GM13977 (cell line): ENCODE measurements at regions not wholly inside any gene's neighbourhood (a gene's known extent, or its start where the extent isn't known, plus 50 kb on each side); places are given as distances from the start of the nearest gene placed in this dataset.

Source experiments
- DNase-seq: peaks from one replicate; pipeline ENCODE4 v3.0.0; 2012; ENCODE audit warnings: low spot score
- in situ Hi-C: fragments of 300-500 bp; cut with MboI; formaldehyde crosslinking; loops from one replicate; pipeline ENCODE4 v1.12.0; 2022; ENCODE audit warnings: low sequenced_read_pairs, low pct_unique_long_range_greater_than_20kb, mixed read lengths, inconsistent platforms; ENCODE audit not compliant: unreplicated experiment
- TF ChIP-seq, protein P1 (sequence below): IDR thresholded peaks from 2 replicates; pipeline ENCODE4 v1.5.1; 2012; ENCODE audit warnings: mild to moderate bottlenecking, control low read depth; ENCODE audit not compliant: insufficient read depth; ENCODE audit errors: extremely low read depth, missing control alignments

GRCh38 chr20:57877995-57878394, 168.2 kb upstream of the PMEPA1 start:
- TF ChIP-seq, protein P1, sequence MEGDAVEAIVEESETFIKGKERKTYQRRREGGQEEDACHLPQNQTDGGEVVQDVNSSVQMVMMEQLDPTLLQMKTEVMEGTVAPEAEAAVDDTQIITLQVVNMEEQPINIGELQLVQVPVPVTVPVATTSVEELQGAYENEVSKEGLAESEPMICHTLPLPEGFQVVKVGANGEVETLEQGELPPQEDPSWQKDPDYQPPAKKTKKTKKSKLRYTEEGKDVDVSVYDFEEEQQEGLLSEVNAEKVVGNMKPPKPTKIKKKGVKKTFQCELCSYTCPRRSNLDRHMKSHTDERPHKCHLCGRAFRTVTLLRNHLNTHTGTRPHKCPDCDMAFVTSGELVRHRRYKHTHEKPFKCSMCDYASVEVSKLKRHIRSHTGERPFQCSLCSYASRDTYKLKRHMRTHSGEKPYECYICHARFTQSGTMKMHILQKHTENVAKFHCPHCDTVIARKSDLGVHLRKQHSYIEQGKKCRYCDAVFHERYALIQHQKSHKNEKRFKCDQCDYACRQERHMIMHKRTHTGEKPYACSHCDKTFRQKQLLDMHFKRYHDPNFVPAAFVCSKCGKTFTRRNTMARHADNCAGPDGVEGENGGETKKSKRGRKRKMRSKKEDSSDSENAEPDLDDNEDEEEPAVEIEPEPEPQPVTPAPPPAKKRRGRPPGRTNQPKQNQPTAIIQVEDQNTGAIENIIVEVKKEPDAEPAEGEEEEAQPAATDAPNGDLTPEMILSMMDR, result no peak
- no peak for DNase-seq
- in situ Hi-C loops, result no loop called here

DNA sequence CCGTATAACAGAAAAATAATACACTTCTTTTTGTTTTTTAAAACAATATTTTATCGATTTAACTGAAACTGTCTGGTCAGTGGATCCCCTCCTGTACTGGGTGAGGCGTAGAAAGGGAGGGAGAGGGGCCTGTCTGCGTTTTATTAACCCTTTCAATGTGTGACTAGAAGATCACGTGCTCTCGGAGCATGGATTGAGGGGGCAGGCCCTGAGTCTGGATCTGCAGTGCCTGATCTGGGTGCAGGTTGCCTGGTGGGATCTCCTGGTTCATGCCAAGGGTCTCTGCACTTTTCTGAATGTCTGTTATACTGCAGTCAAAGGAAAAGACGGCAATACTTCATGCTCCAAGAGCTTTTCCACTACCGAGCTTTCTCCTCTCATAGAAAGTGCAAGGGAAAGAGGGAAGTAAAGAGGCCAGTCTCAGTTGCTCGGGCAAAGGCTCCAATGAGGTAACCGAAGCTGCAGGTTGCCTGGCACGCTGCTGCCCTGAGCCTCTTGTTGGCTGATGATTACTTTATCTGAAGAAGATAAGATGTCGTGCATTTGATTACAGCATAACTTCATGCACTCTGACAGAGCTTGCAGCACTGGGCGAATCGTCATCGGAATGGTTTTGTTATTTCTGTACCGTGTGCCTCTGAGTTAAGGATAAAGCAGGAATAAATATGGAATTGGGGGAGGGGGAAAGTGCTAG, 167.5 kb upstream of the PMEPA1 start:
- no peak for DNase-seq
- in situ Hi-C loops, result no loop called here
- TF ChIP-seq, protein P1, result no peak

DNA sequence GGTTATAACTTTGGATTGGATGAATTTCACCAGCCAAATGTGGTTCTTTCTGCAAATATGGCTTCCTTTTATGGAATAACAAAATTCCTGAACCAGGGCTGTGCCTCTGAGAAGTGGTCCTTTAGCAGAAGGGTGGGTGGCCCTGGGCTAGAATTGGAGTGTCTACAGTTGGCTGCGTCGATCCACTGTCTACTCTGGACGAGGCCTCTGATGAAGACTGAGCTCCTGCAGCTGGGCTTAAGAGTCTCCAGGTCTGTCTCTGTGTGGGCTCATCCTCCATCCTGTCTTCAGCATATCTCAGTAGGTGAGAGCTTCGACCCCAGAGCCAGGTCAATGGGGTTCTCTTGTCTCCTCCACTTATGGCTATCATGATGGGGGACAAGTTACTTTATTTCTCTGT, 166.3 kb upstream of the PMEPA1 start:
- DNase-seq, result no peak
- in situ Hi-C loops, result no loop called here
- TF ChIP-seq, protein P1, result no peak

DNA sequence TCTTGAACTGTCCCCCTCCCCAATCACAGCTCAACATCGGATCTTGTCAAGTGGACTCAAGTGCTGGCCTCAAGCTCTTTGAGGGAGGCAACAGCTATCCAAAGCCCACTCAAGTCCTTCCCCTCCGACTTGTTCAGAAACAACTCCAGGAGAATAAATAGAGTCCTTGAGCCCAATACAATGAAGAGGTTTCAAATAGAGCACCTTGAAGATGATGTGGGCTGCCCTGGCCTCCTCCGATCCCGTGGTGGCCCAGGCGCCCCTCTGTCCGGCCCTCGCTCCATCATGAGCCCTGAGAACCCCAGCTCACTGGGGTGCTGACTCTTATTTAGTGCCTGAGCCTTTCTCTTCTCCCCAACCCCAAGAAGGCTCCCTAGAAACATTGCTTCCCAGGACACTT, 164.3 kb upstream of the PMEPA1 start:
- TF ChIP-seq, protein P1, result no peak
- no peak for DNase-seq
- in situ Hi-C loops, result no loop called here

- DNase-seq, result no peak
- TF ChIP-seq, protein P1, result no peak
- in situ Hi-C loops, result no loop called here
Measured at GRCh38 chr20:57872816-57873409, 163.1 kb upstream of the PMEPA1 start.

- TF ChIP-seq, protein P1, result no peak
- in situ Hi-C loops, result no loop called here
- no peak for DNase-seq
Measured at GRCh38 chr20:57871237-57871632, 161.4 kb upstream of the PMEPA1 start.
